Bone marrow (tissue), 2 donors: ENCODE measurements at regions not wholly inside any gene's neighbourhood (a gene's known extent, or its start where the extent isn't known, plus 50 kb on each side); places are given as distances from the start of the nearest gene placed in this dataset.

ENCODE experiments used
- DNase-seq, 2 donors: peaks; one replicate each; lab custom pipeline; 2025; lab: John Stamatoyannopoulos, UW

- no peak for DNase-seq
These were observed 426.8 kb downstream of the HNRNPD start for GRCh38 chr4:81946996-81947395.

- no peak for DNase-seq
These were observed 443.1 kb downstream of the HNRNPD start for GRCh38 chr4:81930506-81931238.

GRCh38 chr4:81923140-81923539 is 450.7 kb downstream of the HNRNPD start:
- no peak for DNase-seq

- no peak for DNase-seq
These were observed 450.6 kb upstream of the RASGEF1B start for GRCh38 chr4:81922313-81922712.

GRCh38 chr4:81921751-81922159 is 450.0 kb upstream of the RASGEF1B start:
- DNase-seq = no peak

- DNase-seq = no peak
These were observed 448.1 kb upstream of the RASGEF1B start for GRCh38 chr4:81919810-81920209.

GRCh38 chr4:81919223-81919622 is 447.5 kb upstream of the RASGEF1B start:
- peak in 1 of 2 donors; percentile 1 for DNase-seq

- DNase-seq = no peak
These were observed 443.7 kb upstream of the RASGEF1B start for GRCh38 chr4:81915430-81915829.

- DNase-seq = no peak
These were observed 442.9 kb upstream of the RASGEF1B start for GRCh38 chr4:81914623-81915022.

- DNase-seq = peak in 1 of 2 donors; percentile 52
These were observed 441.7 kb upstream of the RASGEF1B start for GRCh38 chr4:81913427-81913879.

GRCh38 chr4:81912376-81913030 is 440.8 kb upstream of the RASGEF1B start:
- DNase-seq = no peak

- DNase-seq = no peak
These were observed 435.2 kb upstream of the RASGEF1B start for GRCh38 chr4:81906905-81907304.

- no peak for DNase-seq
These were observed 434.3 kb upstream of the RASGEF1B start for GRCh38 chr4:81905971-81906370.

GRCh38 chr4:81904121-81904520 is 432.4 kb upstream of the RASGEF1B start:
- no peak for DNase-seq

- DNase-seq = no peak
These were observed 431.5 kb upstream of the RASGEF1B start for GRCh38 chr4:81903212-81903611.

- DNase-seq = no peak
These were observed 427.3 kb upstream of the RASGEF1B start for GRCh38 chr4:81898862-81899504.

GRCh38 chr4:81896936-81897335 is 425.2 kb upstream of the RASGEF1B start:
- no peak for DNase-seq

- DNase-seq = no peak
These were observed 419.6 kb upstream of the RASGEF1B start for GRCh38 chr4:81891005-81891996.

GRCh38 chr4:81884986-81885385 is 413.3 kb upstream of the RASGEF1B start:
- DNase-seq = no peak

GRCh38 chr4:81883530-81884450 is 412.1 kb upstream of the RASGEF1B start:
- no peak for DNase-seq

- DNase-seq = no peak
These were observed 411.3 kb upstream of the RASGEF1B start for GRCh38 chr4:81883004-81883403.
